NCI-H2171 (cell line): ENCODE measurements at regions not wholly inside any gene's neighbourhood (a gene's known extent, or its start where the extent isn't known, plus 50 kb on each side); places are given as distances from the start of the nearest gene placed in this dataset.
"Not testable (repeated sequence)": the region's sequence is repeated elsewhere in the genome, so short reads cannot be mapped to it uniquely, and the experiment has no call there.

Source experiments
- DNase-seq: peaks from one replicate; lab custom pipeline; 2025; lab: John Stamatoyannopoulos, UW

GRCh38 chr4:135900956-135901355, 1631.3 kb downstream of the PCDH18 start:
- DNase-seq: no peak

DNA sequence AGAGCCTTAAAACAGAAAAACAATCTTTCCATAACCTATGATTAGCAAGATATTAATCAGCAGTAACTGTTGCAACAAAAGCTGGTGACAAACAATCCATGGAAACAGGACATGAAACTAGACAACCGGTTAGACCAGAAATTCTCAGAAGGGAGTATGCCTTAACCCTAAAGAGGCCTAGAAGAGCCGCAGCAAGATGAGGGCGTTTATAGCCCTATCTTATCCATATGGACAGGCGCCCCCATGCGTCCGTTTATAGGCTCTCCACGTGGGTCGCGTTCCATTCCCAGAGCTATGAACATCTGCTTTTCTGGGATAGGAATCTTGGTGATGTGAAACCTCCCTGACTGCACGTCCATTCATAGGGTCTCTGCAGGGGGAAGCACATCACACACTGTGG, 1662.7 kb upstream of the PABPC4L start:
- DNase-seq: not testable (repeated sequence)

GRCh38 chr4:135840781-135841180, 1639.2 kb upstream of the PABPC4L start:
- no peak for DNase-seq

GRCh38 chr4:135839712-135840111, 1638.1 kb upstream of the PABPC4L start:
- no peak for DNase-seq

GRCh38 chr4:135838889-135839288, 1637.3 kb upstream of the PABPC4L start:
- DNase-seq: no peak

- DNase-seq: no peak
Measured at GRCh38 chr4:135834471-135834870, 1632.9 kb upstream of the PABPC4L start.

DNA sequence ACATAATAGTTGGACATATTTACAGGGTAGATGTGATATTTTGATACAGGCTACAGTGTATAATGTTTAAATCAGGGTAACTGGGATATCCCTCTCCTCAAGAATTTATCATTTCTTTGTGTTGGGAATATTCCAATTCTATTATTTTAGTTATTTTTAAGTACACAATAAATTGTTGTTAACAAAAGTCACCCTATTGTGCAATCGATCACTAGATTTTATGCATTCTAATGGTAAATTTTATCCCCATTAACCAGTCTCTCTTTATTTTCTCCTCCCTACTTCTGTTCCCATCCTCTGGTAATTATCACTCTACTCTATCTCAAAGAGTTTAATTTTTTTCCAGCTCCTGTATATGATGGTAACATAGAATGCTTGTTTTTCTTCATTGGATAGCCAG, 1631.9 kb upstream of the PABPC4L start:
- DNase-seq: no peak

DNA sequence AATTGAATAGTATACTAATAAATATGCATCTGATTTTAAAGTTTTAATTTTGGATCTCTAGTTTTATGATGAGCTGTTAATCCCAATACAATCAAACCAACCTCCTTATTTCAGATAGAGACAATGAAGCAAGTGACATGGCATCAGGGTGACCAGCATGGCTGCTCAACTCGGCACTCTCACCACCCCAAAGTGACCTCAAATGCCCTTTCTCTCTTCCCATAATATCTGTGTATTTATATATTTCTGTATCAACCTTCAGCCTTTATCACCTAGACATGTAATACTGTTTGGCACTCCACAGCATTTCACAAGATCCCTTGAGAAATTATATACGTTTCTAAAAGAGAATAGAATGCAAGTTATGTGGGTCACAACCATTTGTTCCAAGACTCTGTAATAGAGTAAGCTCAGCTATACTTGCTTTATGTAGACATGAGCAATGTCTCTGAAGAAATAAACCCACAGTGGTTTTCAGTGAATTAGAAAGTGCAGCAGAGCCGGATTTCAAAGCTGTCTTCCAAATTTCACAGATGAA, 1623.2 kb upstream of the PABPC4L start:
- no peak for DNase-seq

GRCh38 chr4:135804785-135805184, 1603.2 kb upstream of the PABPC4L start:
- no peak for DNase-seq

- peak; percentile 65 for DNase-seq
Measured at GRCh38 chr4:135777361-135777760, 1575.8 kb upstream of the PABPC4L start.

- no peak for DNase-seq
Measured at GRCh38 chr4:135775909-135776308, 1574.3 kb upstream of the PABPC4L start.

DNA sequence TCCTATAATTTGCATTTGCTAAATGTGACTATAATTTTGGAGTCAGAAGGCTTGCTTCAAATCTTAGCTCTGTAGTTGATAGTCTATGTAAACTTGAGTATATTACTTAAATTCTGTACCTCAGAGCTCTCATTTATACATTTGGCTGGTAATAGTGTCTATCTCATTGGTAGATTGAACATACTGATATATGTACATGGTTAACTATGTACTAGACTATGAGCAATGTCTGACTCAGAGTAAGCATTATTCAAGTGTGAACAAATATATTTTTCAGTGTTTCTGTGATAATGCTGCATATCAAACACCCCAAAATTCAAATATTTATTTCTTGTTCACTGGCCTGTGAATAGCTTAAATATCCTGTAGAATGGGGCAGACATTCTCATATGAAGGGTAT, 1568.9 kb upstream of the PABPC4L start:
- DNase-seq: no peak

DNA sequence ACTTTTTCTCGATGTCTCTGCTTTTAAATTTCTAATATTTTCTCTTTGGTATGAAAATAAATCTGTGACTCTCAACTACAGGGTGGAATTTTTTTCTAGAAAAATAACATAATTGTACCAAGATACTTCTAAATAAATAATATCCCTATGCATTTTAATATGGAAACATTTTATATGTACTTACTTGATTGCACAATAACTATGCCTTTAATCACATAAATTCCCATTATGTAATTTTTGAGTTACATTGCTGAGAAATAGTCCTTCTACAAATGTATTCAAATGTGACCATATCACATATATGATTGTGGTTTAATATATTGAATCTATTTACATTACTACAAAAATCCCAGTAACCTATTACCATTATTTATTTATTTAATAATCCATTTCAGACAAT, 1543.3 kb upstream of the PABPC4L start:
- no peak for DNase-seq

DNA sequence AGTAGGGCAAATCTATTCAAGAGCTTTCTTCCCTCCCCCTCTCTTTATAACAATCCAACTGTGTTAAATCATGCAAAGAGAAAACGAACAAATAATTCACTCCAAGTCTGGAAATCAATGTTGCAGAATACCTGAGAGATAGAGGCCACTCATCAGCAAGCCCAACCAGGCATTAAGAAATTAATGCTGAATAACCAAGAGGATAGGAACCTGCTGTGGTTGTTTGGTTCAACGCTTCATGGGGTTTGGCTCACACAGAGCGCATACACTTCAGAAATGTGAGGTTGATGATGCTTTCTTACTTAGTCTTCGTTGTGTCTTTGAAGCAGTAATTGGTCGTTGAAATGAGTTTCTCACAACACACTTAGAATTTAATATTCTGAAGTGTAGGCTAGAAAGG, 1540.0 kb upstream of the PABPC4L start:
- no peak for DNase-seq

GRCh38 chr4:135739354-135739753, 1537.8 kb upstream of the PABPC4L start:
- no peak for DNase-seq

DNA sequence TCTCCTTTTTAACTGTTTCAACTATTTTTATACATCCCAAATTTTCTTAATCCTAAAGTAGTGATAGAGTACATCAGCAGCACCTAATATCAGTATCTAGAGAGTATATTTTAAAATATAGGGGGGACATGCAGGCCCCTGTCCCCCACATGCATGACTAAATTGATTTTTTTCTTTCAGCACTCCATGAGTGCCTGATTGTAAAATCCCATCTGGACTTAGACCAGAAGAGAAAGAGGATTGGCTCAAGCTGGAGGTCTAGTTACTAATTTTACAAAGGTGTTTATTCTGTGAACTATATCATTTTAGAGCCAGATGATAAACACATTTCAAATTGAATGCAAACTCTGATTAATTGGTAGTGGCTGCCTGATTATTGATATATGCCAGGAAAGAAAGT, 1533.9 kb upstream of the PABPC4L start:
- no peak for DNase-seq

DNA sequence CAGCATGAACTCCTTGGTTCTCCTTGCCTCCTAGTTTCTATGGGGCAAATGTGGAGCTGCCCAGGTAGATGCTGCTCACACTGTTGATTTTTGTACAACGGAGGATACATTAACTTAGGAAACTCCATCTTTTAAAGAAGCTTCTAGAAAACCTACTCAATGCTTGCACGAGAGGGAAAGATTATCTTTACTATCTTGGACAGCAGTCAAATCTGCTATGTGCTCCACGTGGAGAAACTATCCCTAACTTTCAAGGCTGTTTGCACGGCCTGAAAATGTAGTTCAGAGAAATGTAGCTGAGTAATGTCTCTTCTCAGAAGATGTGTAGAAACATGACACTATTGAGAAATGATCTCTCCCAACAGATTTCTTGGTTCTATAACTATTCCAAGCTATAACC, 1530.9 kb upstream of the PABPC4L start:
- no peak for DNase-seq

DNA sequence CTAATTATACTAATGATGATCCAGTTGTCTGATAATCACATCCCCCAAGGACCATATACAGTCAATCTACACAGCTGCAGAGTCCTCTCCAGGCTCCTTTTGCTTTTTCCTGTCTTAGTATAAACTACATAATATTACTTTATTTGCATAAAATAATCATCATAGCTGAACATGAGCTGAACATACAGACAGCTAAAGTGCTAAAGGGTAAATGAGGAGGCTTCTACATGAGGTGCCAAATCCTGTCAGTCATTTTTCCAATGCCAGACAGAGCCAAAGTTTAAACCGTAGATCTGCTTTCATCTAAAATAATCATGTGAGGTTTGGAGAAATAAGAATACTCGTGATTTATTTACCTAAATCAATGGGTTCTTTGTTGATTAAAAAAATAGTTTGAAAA, 1530.1 kb upstream of the PABPC4L start:
- DNase-seq: no peak

GRCh38 chr4:135724421-135724820, 1522.8 kb upstream of the PABPC4L start:
- no peak for DNase-seq

DNA sequence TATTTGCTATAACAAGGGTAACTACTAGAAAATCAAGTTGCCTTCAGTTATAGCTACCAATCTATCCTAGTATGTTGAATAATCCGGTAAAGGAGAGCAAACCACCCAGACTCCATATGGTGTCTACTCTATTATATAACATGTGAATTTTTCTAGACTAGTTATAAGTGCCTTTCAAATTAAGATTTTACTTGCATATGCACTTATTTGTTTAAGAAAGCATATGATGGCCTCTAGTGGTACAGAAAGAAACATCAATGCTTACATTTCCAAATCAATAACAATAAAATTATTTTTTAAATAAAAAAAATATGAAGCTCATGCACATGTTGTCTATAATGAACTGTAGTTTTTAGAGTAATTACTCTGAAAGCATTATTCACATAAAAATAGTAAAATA, 1516.4 kb upstream of the PABPC4L start:
- DNase-seq: no peak

GRCh38 chr4:135705343-135705742, 1503.8 kb upstream of the PABPC4L start:
- DNase-seq: no peak

- DNase-seq: no peak
Measured at GRCh38 chr4:135694066-135694465, 1492.5 kb upstream of the PABPC4L start.

DNA sequence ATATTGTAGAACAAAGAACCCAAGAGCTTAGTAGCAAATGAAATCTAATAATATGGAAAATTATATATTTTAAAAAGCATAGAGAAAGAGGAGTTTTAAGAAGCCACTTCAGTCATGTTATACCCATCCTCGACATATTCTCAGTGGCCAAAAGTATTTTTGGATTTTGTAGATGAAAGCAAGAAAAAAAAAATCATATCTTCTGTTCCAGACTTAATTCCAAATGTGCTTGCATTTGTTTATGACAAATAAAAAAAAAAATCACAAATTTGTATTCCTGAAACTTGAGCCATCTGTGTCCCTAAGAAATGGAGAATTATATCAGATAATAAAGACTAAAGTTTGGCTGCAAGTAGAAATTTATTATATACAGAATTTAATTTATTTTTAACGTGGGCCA, 1482.4 kb upstream of the PABPC4L start:
- no peak for DNase-seq

DNA sequence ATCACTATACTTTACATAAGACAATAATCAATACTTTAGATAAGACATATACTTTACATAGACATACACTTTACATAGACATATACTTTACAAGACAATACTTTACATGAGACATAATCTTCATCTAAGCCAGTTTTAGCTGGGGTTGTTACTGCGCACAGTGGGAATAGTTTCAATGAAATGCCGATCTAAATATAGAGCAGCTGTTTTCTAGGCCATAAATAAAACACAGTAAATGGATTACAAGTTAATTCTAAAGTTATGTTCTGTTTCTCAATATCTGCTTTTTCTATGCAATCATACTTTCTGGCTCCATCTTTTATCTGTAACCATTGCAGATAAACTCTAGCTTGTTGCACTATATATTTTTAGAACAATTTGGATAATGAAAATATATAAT, 1470.6 kb upstream of the PABPC4L start:
- no peak for DNase-seq

GRCh38 chr4:135670548-135670947, 1469.0 kb upstream of the PABPC4L start:
- no peak for DNase-seq
